Activated CD4-positive, alpha-beta memory T cell treated with anti-CD3 and anti-CD28 coated beads, Interleukin-2, amount 10 ng/mL, durations not matched to agents 7 days and 5 days (primary cell): ENCODE measurements at regions not wholly inside any gene's neighbourhood (a gene's known extent, or its start where the extent isn't known, plus 50 kb on each side); places are given as distances from the start of the nearest gene placed in this dataset.

ENCODE experiments used
- CTCF ChIA-PET: fragments of 350-600 bp; sonication (Branson Sonifier 250); formaldehyde crosslinking; loops from one replicate; lab custom pipeline; 2021; ENCODE audit warnings: antibody characterized with exemption, inconsistent platforms; lab: Charles Lee
- POLR2A ChIA-PET: fragments of 350-600 bp; sonication (Branson Sonifier 250); formaldehyde crosslinking; loops from one replicate; lab custom pipeline; 2021; ENCODE audit warnings: antibody characterized with exemption; lab: Charles Lee
- DNase-seq: peaks from one replicate; pipeline ENCODE4 v3.0.0-alpha.2; 2020
- H3K27ac Mint-ChIP-seq: one replicate; pipeline ENCODE4 v1.8.0; 2021; ENCODE audit warnings: mild to moderate bottlenecking, mixed read lengths
- H3K27me3 Mint-ChIP-seq: one replicate; pipeline ENCODE4 v1.8.0; 2021; ENCODE audit warnings: mixed read lengths
- H3K36me3 Mint-ChIP-seq: one replicate; pipeline ENCODE4 v1.8.0; 2021; ENCODE audit warnings: low read depth, mixed read lengths
- H3K4me1 Mint-ChIP-seq: one replicate; pipeline ENCODE4 v1.8.0; 2021; ENCODE audit warnings: mixed read lengths
- H3K4me3 Mint-ChIP-seq: one replicate; pipeline ENCODE4 v1.8.0; 2021; ENCODE audit warnings: mild to moderate bottlenecking, mixed read lengths
- H3K9me3 Mint-ChIP-seq: one replicate; pipeline ENCODE4 v1.8.0; 2021; ENCODE audit warnings: mixed read lengths

GRCh38 chr5:53330491-53330890 lies 149.9 kb upstream of the FST start:
- Mint-ChIP-seq H3K9me3 (no peaks in the 10 kb centered on the region), H3K36me3 (no peaks in the 10 kb centered on the region), H3K4me3 (no peak overlapping the region), H3K27ac (no peak overlapping the region), H3K4me1 (no peaks in the 10 kb centered on the region), H3K27me3 (no peaks in the 10 kb centered on the region)
- DNase-seq: no peak
- POLR2A ChIA-PET: no interaction called here
- CTCF ChIA-PET: no interaction called here

- DNase-seq: no peak
- Mint-ChIP-seq H3K4me3 (no peak overlapping the region), H3K4me1 (no peaks in the 10 kb centered on the region), H3K9me3 (no peaks in the 10 kb centered on the region), H3K27ac (no peak overlapping the region), H3K27me3 (no peaks in the 10 kb centered on the region), H3K36me3 (no peaks in the 10 kb centered on the region)
- POLR2A ChIA-PET: no interaction called here
- CTCF ChIA-PET: no interaction called here
These were observed 149.0 kb upstream of the FST start for GRCh38 chr5:53331463-53331862.

- CTCF ChIA-PET: no interaction called here
- Mint-ChIP-seq H3K4me3 (no peak overlapping the region), H3K27ac (no peak overlapping the region)
These were observed 147.3 kb upstream of the FST start for GRCh38 chr5:53333160-53333559.

GRCh38 chr5:53334431-53334941 lies 145.9 kb upstream of the FST start:
- no peaks in the 10 kb centered on the region for H3K36me3 Mint-ChIP-seq
- DNase-seq: no peak
- H3K4me1 Mint-ChIP-seq: no peaks in the 10 kb centered on the region
- no peaks in the 10 kb centered on the region for H3K9me3 Mint-ChIP-seq
- H3K27me3 Mint-ChIP-seq: no peaks in the 10 kb centered on the region
- no peak overlapping the region for H3K27ac Mint-ChIP-seq
- H3K4me3 Mint-ChIP-seq: no peak overlapping the region
- CTCF ChIA-PET: no interaction called here
- POLR2A ChIA-PET: no interaction called here

More at GRCh38 chr5:53333160-53333559, 147.3 kb upstream of the FST start:
- POLR2A ChIA-PET: no interaction called here
- Mint-ChIP-seq H3K4me1 (no peaks in the 10 kb centered on the region), H3K27me3 (no peaks in the 10 kb centered on the region), H3K9me3 (no peaks in the 10 kb centered on the region), H3K36me3 (no peaks in the 10 kb centered on the region)
- no peak for DNase-seq

GRCh38 chr5:53335115-53335514 lies 145.3 kb upstream of the FST start:
- no peak overlapping the region for H3K4me3 Mint-ChIP-seq
- DNase-seq: no peak
- H3K9me3 Mint-ChIP-seq: no peaks in the 10 kb centered on the region
- no peaks in the 10 kb centered on the region for H3K27me3 Mint-ChIP-seq
- H3K4me1 Mint-ChIP-seq: no peaks in the 10 kb centered on the region
- no peaks in the 10 kb centered on the region for H3K36me3 Mint-ChIP-seq
- ChIA-PET CTCF (no interaction called here), POLR2A (no interaction called here)
- H3K27ac Mint-ChIP-seq: no peak overlapping the region

- CTCF ChIA-PET: no interaction called here
- DNase-seq: no peak
- Mint-ChIP-seq H3K9me3 (no peaks in the 10 kb centered on the region), H3K36me3 (no peaks in the 10 kb centered on the region), H3K27me3 (no peaks in the 10 kb centered on the region), H3K4me3 (no peak overlapping the region), H3K27ac (no peak overlapping the region), H3K4me1 (no peaks in the 10 kb centered on the region)
- POLR2A ChIA-PET: no interaction called here
These were observed 142.6 kb upstream of the FST start for GRCh38 chr5:53337827-53338226.

GRCh38 chr5:53338971-53339370 lies 141.5 kb upstream of the FST start:
- ChIA-PET CTCF (no interaction called here), POLR2A (no interaction called here)
- Mint-ChIP-seq H3K9me3 (no peaks in the 10 kb centered on the region), H3K4me3 (no peak overlapping the region), H3K4me1 (no peaks in the 10 kb centered on the region), H3K27ac (no peak overlapping the region), H3K36me3 (no peaks in the 10 kb centered on the region), H3K27me3 (no peaks in the 10 kb centered on the region)
- no peak for DNase-seq

GRCh38 chr5:53339962-53340540 lies 140.4 kb upstream of the FST start:
- Mint-ChIP-seq H3K27me3 (no peaks in the 10 kb centered on the region), H3K4me3 (no peak overlapping the region), H3K9me3 (no peaks in the 10 kb centered on the region), H3K4me1 (no peaks in the 10 kb centered on the region), H3K27ac (no peak overlapping the region), H3K36me3 (no peaks in the 10 kb centered on the region)
- CTCF ChIA-PET: no interaction called here
- DNase-seq: no peak
- POLR2A ChIA-PET: no interaction called here

GRCh38 chr5:53340956-53341750 lies 139.3 kb upstream of the FST start:
- no peak overlapping the region for H3K27ac Mint-ChIP-seq
- no peaks in the 10 kb centered on the region for H3K36me3 Mint-ChIP-seq
- no peaks in the 10 kb centered on the region for H3K4me1 Mint-ChIP-seq
- no peaks in the 10 kb centered on the region for H3K9me3 Mint-ChIP-seq
- no peaks in the 10 kb centered on the region for H3K27me3 Mint-ChIP-seq
- POLR2A ChIA-PET: no interaction called here
- CTCF ChIA-PET: no interaction called here
- DNase-seq: no peak
- H3K4me3 Mint-ChIP-seq: no peak overlapping the region

GRCh38 chr5:53342236-53342635 lies 138.2 kb upstream of the FST start:
- POLR2A ChIA-PET: no interaction called here
- no peak for DNase-seq
- H3K4me1 Mint-ChIP-seq: no peaks in the 10 kb centered on the region
- CTCF ChIA-PET: no interaction called here
- no peak overlapping the region for H3K27ac Mint-ChIP-seq
- no peaks in the 10 kb centered on the region for H3K9me3 Mint-ChIP-seq
- H3K36me3 Mint-ChIP-seq: no peaks in the 10 kb centered on the region
- no peaks in the 10 kb centered on the region for H3K27me3 Mint-ChIP-seq
- H3K4me3 Mint-ChIP-seq: no peak overlapping the region

GRCh38 chr5:53343187-53343586 lies 137.2 kb upstream of the FST start:
- no peaks in the 10 kb centered on the region for H3K27me3 Mint-ChIP-seq
- ChIA-PET CTCF (no interaction called here), POLR2A (no interaction called here)
- no peak overlapping the region for H3K4me3 Mint-ChIP-seq
- no peak overlapping the region for H3K27ac Mint-ChIP-seq
- H3K36me3 Mint-ChIP-seq: no peaks in the 10 kb centered on the region
- H3K9me3 Mint-ChIP-seq: no peaks in the 10 kb centered on the region
- DNase-seq: no peak
- no peaks in the 10 kb centered on the region for H3K4me1 Mint-ChIP-seq

- POLR2A ChIA-PET: no interaction called here
- no peaks in the 10 kb centered on the region for H3K36me3 Mint-ChIP-seq
- DNase-seq: no peak
- H3K9me3 Mint-ChIP-seq: no peaks in the 10 kb centered on the region
- no peak overlapping the region for H3K4me3 Mint-ChIP-seq
- peaks cover 3% of the 10 kb centered on the region for H3K27me3 Mint-ChIP-seq
- H3K27ac Mint-ChIP-seq: no peak overlapping the region
- H3K4me1 Mint-ChIP-seq: no peaks in the 10 kb centered on the region
- CTCF ChIA-PET: no interaction called here
These were observed 130.1 kb upstream of the FST start for GRCh38 chr5:53350368-53350767.

- no peaks in the 10 kb centered on the region for H3K9me3 Mint-ChIP-seq
- no peak for DNase-seq
- no peak overlapping the region for H3K27ac Mint-ChIP-seq
- POLR2A ChIA-PET: no interaction called here
- peaks cover 3% of the 10 kb centered on the region for H3K27me3 Mint-ChIP-seq
- no peaks in the 10 kb centered on the region for H3K4me1 Mint-ChIP-seq
- CTCF ChIA-PET: no interaction called here
- H3K36me3 Mint-ChIP-seq: no peaks in the 10 kb centered on the region
- H3K4me3 Mint-ChIP-seq: no peak overlapping the region
These were observed 129.2 kb upstream of the FST start for GRCh38 chr5:53350991-53351770.
